NCI-H128 (cell line): ENCODE measurements at regions not wholly inside any gene's neighbourhood (a gene's known extent, or its start where the extent isn't known, plus 50 kb on each side); places are given as distances from the start of the nearest gene placed in this dataset.

ENCODE experiments used
- DNase-seq: peaks from one replicate; lab custom pipeline; 2025; ENCODE audit not compliant: unreplicated experiment; lab: John Stamatoyannopoulos, UW

GRCh38 chr6:139490482-139490881 is 116.0 kb upstream of the CITED2 start:
- no peak for DNase-seq

- DNase-seq = no peak
Measured at GRCh38 chr6:139486476-139486799, 112.0 kb upstream of the CITED2 start.

- no peak for DNase-seq
Measured at GRCh38 chr6:139485742-139486475, 111.5 kb upstream of the CITED2 start.

DNA sequence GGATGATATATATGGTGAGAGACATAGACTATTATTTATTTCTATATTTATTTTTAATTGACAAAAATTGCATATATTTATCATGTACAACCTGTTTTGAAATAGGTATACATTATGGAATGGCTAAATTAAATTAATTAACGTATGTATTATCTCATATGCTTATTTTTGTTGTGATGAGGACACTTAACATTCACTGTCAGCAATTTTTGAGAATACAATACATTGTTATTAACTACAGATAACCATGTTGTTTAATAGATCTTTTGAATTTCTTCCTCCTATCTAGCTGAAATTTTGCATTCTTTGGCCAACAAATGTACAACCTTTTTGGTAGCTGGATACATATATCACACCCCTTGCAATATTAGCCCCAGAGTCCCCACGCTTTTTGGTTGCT is 110.7 kb upstream of the CITED2 start:
- no peak for DNase-seq

- DNase-seq = no peak
Measured at GRCh38 chr6:139483079-139483478, 108.6 kb upstream of the CITED2 start.

GRCh38 chr6:139482287-139482686 is 107.8 kb upstream of the CITED2 start:
- DNase-seq = no peak

GRCh38 chr6:139480356-139481165 is 106.1 kb upstream of the CITED2 start:
- DNase-seq = no peak

DNA sequence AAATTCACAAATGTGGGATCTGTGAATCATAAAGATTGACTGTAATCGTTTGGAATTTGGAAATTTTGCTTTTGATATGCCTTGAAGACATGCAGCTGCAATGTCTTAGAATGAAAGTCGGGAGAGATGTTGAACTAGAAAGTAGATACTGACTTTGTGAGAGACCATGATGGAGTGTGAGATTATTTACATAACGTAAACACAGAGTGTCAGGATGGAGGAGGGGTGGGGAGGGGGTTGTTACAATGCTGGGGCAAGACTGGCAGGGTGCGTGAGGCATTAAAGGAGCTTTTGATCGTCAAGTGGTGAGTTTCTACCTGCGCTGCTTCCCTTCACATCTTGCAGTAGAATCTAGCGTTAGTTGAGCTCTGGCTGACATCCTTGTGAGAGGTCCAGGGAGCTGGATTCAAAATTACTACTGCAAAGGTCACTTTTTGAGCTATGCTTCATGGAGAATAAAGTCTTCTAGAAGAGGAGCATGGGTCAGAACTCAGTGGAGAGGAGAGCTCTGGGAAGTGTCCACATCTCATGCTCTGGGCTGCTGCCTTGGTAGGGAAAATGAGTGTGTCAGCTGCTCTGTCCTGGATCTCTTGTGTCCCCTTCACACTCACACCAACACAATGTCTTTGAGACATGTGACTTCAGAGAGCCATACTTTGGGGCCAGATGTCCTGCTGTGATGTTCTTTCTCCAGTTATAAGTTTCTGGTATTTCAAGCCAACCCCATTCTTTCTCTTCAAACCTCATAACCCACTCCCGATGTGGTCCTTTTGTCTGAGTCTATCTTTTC is 105.2 kb upstream of the CITED2 start:
- no peak for DNase-seq

GRCh38 chr6:139475646-139476045 is 101.2 kb upstream of the CITED2 start:
- DNase-seq = no peak

DNA sequence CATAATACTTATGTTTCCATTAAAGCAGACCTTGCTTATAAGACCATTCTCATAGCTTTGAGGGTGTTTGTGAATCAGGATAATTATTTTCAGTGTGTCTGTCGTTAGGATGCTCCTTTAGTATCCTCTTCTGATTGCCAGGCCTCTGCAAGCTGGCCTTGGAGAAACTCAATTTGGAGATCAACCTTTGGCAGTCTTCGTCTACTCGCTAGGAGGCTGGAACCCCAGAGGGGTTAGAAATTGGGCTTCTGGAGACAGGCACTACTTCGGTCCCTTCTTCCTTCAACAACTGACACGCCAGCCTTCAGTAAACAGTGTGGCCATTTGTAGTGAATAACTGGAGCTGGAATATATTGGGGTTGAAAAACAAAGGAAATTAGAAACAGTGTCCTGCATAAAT is 100.8 kb upstream of the CITED2 start:
- DNase-seq = no peak

GRCh38 chr6:139474145-139475108 is 100.0 kb upstream of the CITED2 start:
- DNase-seq = no peak

DNA sequence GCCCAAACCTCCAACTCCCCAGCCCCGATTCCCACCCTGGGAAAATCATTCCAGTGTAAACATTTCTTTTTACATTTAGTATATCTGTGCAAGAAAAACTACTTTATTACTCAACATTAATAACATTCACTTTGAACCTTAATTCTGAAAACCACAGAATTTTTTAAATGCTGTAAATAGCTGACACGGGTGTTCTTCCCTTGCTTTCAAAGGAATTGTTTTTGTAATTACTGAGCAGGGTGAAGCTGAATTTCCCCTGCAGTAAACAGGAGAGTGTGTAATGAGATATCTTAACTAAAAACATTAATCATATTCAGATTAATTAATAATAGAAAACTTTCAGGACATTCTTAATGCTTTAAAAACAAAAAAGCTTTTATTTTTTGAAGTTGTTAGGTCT is 99.3 kb upstream of the CITED2 start:
- no peak for DNase-seq

DNA sequence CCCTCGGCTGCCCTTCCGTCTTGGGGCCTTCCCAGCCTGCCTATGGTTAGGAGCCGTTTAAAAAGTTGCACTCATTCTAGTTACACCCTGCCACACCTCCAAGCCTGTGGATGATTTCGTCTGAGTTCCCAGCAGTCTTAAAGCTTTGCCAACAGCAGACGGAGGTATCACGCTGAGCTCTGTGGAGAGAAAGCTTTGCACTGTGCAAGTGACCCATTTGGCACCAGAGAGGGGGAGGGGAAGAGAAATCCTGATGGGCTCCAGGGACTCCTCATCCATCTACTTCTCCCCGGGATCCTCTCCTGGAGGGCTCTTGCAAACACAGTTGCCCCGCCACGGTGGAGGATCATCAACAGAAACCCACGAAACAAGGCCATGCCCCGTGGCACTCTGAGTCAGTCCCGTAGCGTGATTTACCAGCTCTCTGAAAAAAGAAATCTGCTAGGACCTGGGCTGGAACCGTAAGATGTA is 98.8 kb upstream of the CITED2 start:
- DNase-seq = no peak

DNA sequence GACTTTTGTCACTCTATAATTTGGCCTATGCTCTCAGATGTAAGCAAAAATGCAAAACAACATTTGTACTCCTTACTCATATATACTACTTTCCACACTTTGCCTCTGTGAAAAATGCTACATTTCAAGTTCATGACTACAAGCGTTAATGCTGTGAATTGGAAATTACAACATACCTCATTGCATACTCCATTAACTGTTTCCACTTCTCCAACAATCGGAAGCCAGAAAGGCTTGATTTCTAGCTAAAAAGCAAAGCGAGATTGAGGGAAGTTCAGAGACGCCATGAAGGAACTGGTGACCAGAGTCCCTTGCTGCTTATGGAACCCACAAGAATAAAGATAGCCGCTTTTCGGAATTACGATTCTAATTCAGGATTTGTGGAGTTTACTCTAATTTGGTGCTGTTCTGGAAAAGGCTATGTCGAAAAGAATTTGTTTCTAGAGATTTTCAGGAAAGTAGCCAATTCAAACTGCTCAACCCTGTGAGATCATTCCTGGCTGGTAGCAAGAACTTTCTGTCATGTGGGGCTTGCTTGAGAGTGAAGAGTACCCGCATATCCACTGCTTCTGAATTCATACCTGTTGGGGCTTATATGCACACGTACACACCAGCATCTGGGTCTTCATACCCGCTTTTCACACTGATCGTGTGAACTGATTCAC is 98.0 kb upstream of the CITED2 start:
- DNase-seq = no peak

DNA sequence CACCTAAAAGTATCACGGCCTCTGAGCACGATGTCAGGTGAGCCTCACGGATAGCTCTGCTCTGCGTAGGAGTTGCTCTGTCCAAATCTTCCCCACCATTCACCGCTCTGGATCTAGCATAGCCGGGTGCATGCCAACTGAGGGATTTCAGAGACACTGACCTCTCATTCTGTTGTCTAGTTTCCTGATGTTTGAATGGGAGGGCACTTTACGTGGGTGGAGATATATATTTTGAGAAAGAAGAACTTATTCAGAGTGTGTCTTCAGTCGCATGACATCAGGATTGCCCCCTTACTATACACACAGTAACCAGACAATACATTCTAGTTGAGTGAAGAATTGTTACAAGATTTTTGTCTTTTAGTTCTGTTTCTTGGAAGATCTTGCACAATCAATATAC is 96.5 kb upstream of the CITED2 start:
- DNase-seq = no peak

GRCh38 chr6:139468178-139468819 is 93.9 kb upstream of the CITED2 start:
- no peak for DNase-seq

DNA sequence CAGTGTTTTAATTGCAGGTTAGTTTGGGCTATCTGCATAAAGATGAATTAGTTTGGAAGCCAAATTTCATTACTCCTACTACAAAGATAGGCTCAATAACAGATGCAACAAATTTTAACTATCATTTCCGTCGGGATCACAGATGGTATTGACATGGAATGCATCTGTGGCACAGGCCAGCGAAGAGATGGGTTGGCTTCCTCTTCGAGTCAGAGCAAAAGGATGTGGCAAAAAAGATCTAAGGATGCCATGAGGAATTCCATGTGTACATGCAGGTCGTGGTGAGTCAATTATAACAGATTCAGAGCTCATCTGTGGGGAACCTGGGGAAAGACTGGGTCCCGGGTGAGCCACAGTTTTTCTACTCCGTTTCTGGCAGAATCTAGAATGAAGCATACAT is 83.0 kb upstream of the CITED2 start:
- DNase-seq = no peak

GRCh38 chr6:139452148-139452876 is 77.9 kb upstream of the CITED2 start:
- no peak for DNase-seq

GRCh38 chr6:139449611-139450000 is 75.2 kb upstream of the CITED2 start:
- DNase-seq = no peak
